ENCODE measurements at regions not wholly inside any gene's neighbourhood (a gene's known extent, or its start where the extent isn't known, plus 50 kb on each side); places are given as distances from the start of the nearest gene placed in this dataset.
"Not testable (repeated sequence)": the region's sequence is repeated elsewhere in the genome, so short reads cannot be mapped to it uniquely, and the experiment has no call there.

DNA sequence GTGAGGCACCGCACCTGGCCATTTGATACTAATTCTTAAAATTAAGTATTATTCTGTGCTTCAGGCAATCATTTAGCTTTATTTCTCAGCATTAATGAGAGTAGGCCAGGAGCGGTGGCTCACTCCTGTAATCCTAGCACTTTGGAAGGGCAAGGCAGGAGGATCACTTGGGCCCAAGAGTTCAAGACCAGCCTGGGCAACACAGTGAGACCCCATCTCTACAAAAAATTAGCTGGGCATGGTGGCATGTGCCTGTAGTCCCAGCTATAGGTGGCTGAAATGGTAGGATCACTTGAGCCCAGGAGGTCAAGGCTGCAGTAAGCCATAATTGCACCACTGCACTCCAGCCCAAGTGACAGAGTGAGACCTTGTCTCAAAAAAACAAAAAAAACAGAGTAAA lies 195.3 kb upstream of the SEMA6A start:
- TF ChIP-seq, protein P1, sequence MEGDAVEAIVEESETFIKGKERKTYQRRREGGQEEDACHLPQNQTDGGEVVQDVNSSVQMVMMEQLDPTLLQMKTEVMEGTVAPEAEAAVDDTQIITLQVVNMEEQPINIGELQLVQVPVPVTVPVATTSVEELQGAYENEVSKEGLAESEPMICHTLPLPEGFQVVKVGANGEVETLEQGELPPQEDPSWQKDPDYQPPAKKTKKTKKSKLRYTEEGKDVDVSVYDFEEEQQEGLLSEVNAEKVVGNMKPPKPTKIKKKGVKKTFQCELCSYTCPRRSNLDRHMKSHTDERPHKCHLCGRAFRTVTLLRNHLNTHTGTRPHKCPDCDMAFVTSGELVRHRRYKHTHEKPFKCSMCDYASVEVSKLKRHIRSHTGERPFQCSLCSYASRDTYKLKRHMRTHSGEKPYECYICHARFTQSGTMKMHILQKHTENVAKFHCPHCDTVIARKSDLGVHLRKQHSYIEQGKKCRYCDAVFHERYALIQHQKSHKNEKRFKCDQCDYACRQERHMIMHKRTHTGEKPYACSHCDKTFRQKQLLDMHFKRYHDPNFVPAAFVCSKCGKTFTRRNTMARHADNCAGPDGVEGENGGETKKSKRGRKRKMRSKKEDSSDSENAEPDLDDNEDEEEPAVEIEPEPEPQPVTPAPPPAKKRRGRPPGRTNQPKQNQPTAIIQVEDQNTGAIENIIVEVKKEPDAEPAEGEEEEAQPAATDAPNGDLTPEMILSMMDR (IDR thresholded peaks at IDR 0.05) = not testable (repeated sequence)
- not testable (repeated sequence) for TF ChIP-seq POLR2A (IDR thresholded peaks at IDR 0.05)

Measured in thyroid gland (tissue), 4 donors.